SK-N-SH treated with all-trans-retinoic acid at 6 μM for 48 hours (cell line): ENCODE measurements at regions not wholly inside any gene's neighbourhood (a gene's known extent, or its start where the extent isn't known, plus 50 kb on each side); places are given as distances from the start of the nearest gene placed in this dataset.

Source experiments
- ATAC-seq: fragments of 200-7000 bp; cut with Tn5 transposase; 3 replicates; pipeline ENCODE4 v1.9.1; 2020; ENCODE audit warnings: mild to moderate bottlenecking, moderate library complexity
- ARNTL ChIP-seq: fragments of 450-650 bp; formaldehyde crosslinking; IDR thresholded peaks from 2 replicates; pipeline ENCODE4 v1.5.0; 2020; ENCODE audit warnings: low read depth, mild to moderate bottlenecking, moderate library complexity, borderline replicate concordance
- BACH2 ChIP-seq: fragments of 250-450 bp; sonication (Bioruptor Pico); IDR thresholded peaks from 2 replicates; pipeline ENCODE4 v1.9.0; 2021; ENCODE audit warnings: mild to moderate bottlenecking, borderline replicate concordance
- CSDC2 ChIP-seq: fragments of 250-450 bp; sonication (Bioruptor Pico); IDR thresholded peaks from 2 replicates; pipeline ENCODE4 v1.5.0; 2020; ENCODE audit warnings: mild to moderate bottlenecking, moderate library complexity
- ESRRG ChIP-seq: fragments of 250-450 bp; sonication (Bioruptor Pico); IDR thresholded peaks from 2 replicates; pipeline ENCODE4 v1.6.1; 2021; ENCODE audit warnings: mild to moderate bottlenecking
- GLIS3 ChIP-seq: fragments of 250-450 bp; sonication (Bioruptor Pico); IDR thresholded peaks from 2 replicates; pipeline ENCODE4 v1.5.0; 2020; ENCODE audit warnings: mild to moderate bottlenecking, moderate library complexity
- ISL1 ChIP-seq: fragments of 250-450 bp; sonication (Bioruptor Pico); IDR thresholded peaks from 2 replicates; pipeline ENCODE4 v2.1.2; 2022; ENCODE audit warnings: mild to moderate bottlenecking, moderate library complexity
- OSR1 ChIP-seq: fragments of 250-450 bp; sonication (Bioruptor Pico); IDR thresholded peaks from 2 replicates; pipeline ENCODE4 v1.8.0; 2022; ENCODE audit warnings: moderate library complexity, mild to moderate bottlenecking, inconsistent platforms
- POU6F1 ChIP-seq: fragments of 250-450 bp; sonication (Bioruptor Pico); IDR thresholded peaks from 2 replicates; pipeline ENCODE4 v1.8.0; 2021; ENCODE audit warnings: low read depth, mild to moderate bottlenecking, moderate library complexity, borderline replicate concordance
- PPARA ChIP-seq: fragments of 250-450 bp; sonication (Bioruptor Pico); IDR thresholded peaks from 2 replicates; pipeline ENCODE4 v1.5.0; 2020; ENCODE audit warnings: mild to moderate bottlenecking, borderline replicate concordance
- RARB ChIP-seq: fragments of 250-450 bp; sonication (Bioruptor Pico); IDR thresholded peaks from 2 replicates; pipeline ENCODE4 v1.8.0; 2021; ENCODE audit warnings: mild to moderate bottlenecking, moderate library complexity
- TCF4 ChIP-seq: fragments of 250-450 bp; sonication (Bioruptor Pico); IDR thresholded peaks from 2 replicates; pipeline ENCODE4 v1.8.0; 2021; ENCODE audit warnings: mild to moderate bottlenecking, moderate library complexity, borderline replicate concordance
- ZC3H10 ChIP-seq: fragments of 250-450 bp; sonication (Bioruptor Pico); IDR thresholded peaks from 2 replicates; pipeline ENCODE4 v1.5.1; 2021; ENCODE audit warnings: mild to moderate bottlenecking, moderate library complexity
- ZFP3 ChIP-seq: fragments of 250-450 bp; sonication (Bioruptor Pico); IDR thresholded peaks from 2 replicates; pipeline ENCODE4 v1.5.0; 2020; ENCODE audit warnings: mild to moderate bottlenecking, moderate library complexity
- ZFP30 ChIP-seq: fragments of 450-650 bp; formaldehyde crosslinking; IDR thresholded peaks from 2 replicates; pipeline ENCODE4 v1.5.0; 2022; ENCODE audit warnings: mild to moderate bottlenecking, moderate library complexity
- ZNF565 ChIP-seq: fragments of 450-650 bp; formaldehyde crosslinking; conservative IDR thresholded peaks from 2 replicates; pipeline ENCODE4 v1.5.0; 2020; ENCODE audit warnings: low read depth, mild to moderate bottlenecking, moderate library complexity
- ZNF70 ChIP-seq: fragments of 450-650 bp; formaldehyde crosslinking; IDR thresholded peaks from 2 replicates; pipeline ENCODE4 v1.5.0; 2020; ENCODE audit warnings: mild to moderate bottlenecking, moderate library complexity
- ZNF8 ChIP-seq: fragments of 450-650 bp; formaldehyde crosslinking; IDR thresholded peaks from 2 replicates; pipeline ENCODE4 v1.5.0; 2020; ENCODE audit warnings: mild to moderate bottlenecking, moderate library complexity
- TF ChIP-seq, protein P1 (sequence below): fragments of 250-450 bp; sonication (Bioruptor Pico); IDR thresholded peaks from 2 replicates; pipeline ENCODE4 v1.8.0; 2020; ENCODE audit warnings: mild to moderate bottlenecking, moderate library complexity, borderline replicate concordance
- TF ChIP-seq, protein P2 (sequence below): fragments of 250-450 bp; sonication (Bioruptor Pico); IDR thresholded peaks from 2 replicates; pipeline ENCODE4 v1.5.0; 2020; ENCODE audit warnings: mild to moderate bottlenecking, moderate library complexity
- TF ChIP-seq, protein P3 (sequence below): fragments of 250-450 bp; sonication (Bioruptor Pico); IDR thresholded peaks from 2 replicates; pipeline ENCODE4 v1.5.1; 2021; ENCODE audit warnings: mild to moderate bottlenecking, moderate library complexity

DNA sequence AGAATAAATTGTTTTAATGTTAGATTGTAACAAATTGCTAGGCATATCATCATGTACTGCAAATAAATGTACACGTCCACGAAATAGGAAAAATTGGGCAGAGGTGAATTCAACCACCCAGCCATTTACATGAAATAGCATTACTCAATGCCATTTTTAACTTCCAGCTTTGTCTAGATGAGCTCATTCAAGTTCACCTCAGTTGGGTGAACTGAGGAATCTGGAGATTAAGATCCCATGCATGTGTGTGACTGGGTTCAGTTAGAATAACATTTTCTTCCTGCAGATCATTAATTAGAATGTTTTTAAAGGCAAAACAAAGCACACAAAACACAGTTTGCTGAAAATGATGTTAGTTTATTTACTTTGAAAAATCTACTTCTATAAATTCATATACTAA, 767.8 kb upstream of the GOLIM4 start:
- no peak for ATAC-seq
- TF ChIP-seq POU6F1 (CRISPR knock-in tag): no peak
- no peak for TF ChIP-seq BACH2 (CRISPR knock-in tag)
- TF ChIP-seq ISL1 (CRISPR knock-in tag): no peak
- no peak for TF ChIP-seq ZNF565

DNA sequence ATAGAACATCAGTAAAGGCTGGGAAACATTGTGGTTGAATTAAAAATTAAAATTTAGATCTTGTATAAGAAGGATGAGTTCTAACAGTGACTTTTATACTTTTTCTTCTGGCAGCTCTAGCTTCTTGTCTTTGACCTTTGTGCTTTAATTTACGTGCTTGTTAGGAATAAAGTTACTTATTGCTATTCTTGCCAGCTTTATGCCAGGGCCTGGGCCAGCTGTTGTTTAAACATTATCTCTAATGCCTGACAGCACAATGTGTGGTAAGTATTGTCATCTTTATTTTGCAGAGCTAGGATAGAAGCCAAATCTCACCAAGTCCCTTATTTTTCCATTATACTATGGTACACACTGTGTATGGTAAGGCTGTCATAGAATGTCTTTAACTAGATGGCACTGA, 766.7 kb upstream of the GOLIM4 start:
- no peak for ATAC-seq
- no peak for TF ChIP-seq ISL1 (CRISPR knock-in tag)
- TF ChIP-seq CSDC2 (CRISPR knock-in tag): no peak
- TF ChIP-seq, protein P1, sequence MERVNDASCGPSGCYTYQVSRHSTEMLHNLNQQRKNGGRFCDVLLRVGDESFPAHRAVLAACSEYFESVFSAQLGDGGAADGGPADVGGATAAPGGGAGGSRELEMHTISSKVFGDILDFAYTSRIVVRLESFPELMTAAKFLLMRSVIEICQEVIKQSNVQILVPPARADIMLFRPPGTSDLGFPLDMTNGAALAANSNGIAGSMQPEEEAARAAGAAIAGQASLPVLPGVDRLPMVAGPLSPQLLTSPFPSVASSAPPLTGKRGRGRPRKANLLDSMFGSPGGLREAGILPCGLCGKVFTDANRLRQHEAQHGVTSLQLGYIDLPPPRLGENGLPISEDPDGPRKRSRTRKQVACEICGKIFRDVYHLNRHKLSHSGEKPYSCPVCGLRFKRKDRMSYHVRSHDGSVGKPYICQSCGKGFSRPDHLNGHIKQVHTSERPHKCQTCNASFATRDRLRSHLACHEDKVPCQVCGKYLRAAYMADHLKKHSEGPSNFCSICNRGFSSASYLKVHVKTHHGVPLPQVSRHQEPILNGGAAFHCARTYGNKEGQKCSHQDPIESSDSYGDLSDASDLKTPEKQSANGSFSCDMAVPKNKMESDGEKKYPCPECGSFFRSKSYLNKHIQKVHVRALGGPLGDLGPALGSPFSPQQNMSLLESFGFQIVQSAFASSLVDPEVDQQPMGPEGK (CRISPR knock-in tag): no peak
- TF ChIP-seq, protein P2, sequence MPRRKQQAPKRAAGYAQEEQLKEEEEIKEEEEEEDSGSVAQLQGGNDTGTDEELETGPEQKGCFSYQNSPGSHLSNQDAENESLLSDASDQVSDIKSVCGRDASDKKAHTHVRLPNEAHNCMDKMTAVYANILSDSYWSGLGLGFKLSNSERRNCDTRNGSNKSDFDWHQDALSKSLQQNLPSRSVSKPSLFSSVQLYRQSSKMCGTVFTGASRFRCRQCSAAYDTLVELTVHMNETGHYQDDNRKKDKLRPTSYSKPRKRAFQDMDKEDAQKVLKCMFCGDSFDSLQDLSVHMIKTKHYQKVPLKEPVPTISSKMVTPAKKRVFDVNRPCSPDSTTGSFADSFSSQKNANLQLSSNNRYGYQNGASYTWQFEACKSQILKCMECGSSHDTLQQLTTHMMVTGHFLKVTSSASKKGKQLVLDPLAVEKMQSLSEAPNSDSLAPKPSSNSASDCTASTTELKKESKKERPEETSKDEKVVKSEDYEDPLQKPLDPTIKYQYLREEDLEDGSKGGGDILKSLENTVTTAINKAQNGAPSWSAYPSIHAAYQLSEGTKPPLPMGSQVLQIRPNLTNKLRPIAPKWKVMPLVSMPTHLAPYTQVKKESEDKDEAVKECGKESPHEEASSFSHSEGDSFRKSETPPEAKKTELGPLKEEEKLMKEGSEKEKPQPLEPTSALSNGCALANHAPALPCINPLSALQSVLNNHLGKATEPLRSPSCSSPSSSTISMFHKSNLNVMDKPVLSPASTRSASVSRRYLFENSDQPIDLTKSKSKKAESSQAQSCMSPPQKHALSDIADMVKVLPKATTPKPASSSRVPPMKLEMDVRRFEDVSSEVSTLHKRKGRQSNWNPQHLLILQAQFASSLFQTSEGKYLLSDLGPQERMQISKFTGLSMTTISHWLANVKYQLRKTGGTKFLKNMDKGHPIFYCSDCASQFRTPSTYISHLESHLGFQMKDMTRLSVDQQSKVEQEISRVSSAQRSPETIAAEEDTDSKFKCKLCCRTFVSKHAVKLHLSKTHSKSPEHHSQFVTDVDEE (CRISPR knock-in tag): no peak
- TF ChIP-seq ESRRG (CRISPR knock-in tag): no peak
- TF ChIP-seq ZFP3 (CRISPR knock-in tag): no peak
- no peak for TF ChIP-seq TCF4 (CRISPR knock-in tag)
- TF ChIP-seq ZNF565: no peak
- no peak for TF ChIP-seq ZNF8 (CRISPR knock-in tag)
- TF ChIP-seq, protein P3, sequence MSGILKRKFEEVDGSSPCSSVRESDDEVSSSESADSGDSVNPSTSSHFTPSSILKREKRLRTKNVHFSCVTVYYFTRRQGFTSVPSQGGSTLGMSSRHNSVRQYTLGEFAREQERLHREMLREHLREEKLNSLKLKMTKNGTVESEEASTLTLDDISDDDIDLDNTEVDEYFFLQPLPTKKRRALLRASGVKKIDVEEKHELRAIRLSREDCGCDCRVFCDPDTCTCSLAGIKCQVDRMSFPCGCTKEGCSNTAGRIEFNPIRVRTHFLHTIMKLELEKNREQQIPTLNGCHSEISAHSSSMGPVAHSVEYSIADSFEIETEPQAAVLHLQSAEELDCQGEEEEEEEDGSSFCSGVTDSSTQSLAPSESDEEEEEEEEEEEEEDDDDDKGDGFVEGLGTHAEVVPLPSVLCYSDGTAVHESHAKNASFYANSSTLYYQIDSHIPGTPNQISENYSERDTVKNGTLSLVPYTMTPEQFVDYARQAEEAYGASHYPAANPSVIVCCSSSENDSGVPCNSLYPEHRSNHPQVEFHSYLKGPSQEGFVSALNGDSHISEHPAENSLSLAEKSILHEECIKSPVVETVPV (CRISPR knock-in tag): no peak
- TF ChIP-seq OSR1 (CRISPR knock-in tag): no peak
- no peak for TF ChIP-seq POU6F1 (CRISPR knock-in tag)
- no peak for TF ChIP-seq ZFP30 (CRISPR knock-in tag)
- TF ChIP-seq PPARA (CRISPR knock-in tag): no peak
- TF ChIP-seq ZNF70 (CRISPR knock-in tag): no peak

GRCh38 chr3:168860592-168860991, 764.9 kb upstream of the GOLIM4 start:
- no peak for TF ChIP-seq ZC3H10 (CRISPR knock-in tag)
- no peak for TF ChIP-seq ISL1 (CRISPR knock-in tag)
- TF ChIP-seq OSR1 (CRISPR knock-in tag): no peak
- TF ChIP-seq, protein P2 (CRISPR knock-in tag): no peak
- no peak for TF ChIP-seq ZNF8 (CRISPR knock-in tag)
- TF ChIP-seq BACH2 (CRISPR knock-in tag): no peak
- no peak for TF ChIP-seq ZFP3 (CRISPR knock-in tag)
- TF ChIP-seq POU6F1 (CRISPR knock-in tag): no peak
- TF ChIP-seq GLIS3: no peak
- TF ChIP-seq CSDC2 (CRISPR knock-in tag): no peak
- TF ChIP-seq RARB: no peak
- TF ChIP-seq, protein P3 (CRISPR knock-in tag): no peak
- no peak for TF ChIP-seq ZFP30 (CRISPR knock-in tag)
- TF ChIP-seq ARNTL (CRISPR knock-in tag): no peak
- no peak for TF ChIP-seq TCF4 (CRISPR knock-in tag)
- TF ChIP-seq ESRRG (CRISPR knock-in tag): no peak
- TF ChIP-seq ZNF565: no peak
- TF ChIP-seq ZNF70 (CRISPR knock-in tag): no peak
- ATAC-seq: no peak
